DLD1 (cell line): ENCODE measurements at regions not wholly inside any gene's neighbourhood (a gene's known extent, or its start where the extent isn't known, plus 50 kb on each side); places are given as distances from the start of the nearest gene placed in this dataset.
"Not testable (repeated sequence)": the region's sequence is repeated elsewhere in the genome, so short reads cannot be mapped to it uniquely, and the experiment has no call there.

Experiments
- in situ Hi-C: cut with HindIII; loops from 2 replicates; pipeline ENCODE4 v1.10.0; 2017; ENCODE audit warnings: low sequenced_read_pairs

DNA sequence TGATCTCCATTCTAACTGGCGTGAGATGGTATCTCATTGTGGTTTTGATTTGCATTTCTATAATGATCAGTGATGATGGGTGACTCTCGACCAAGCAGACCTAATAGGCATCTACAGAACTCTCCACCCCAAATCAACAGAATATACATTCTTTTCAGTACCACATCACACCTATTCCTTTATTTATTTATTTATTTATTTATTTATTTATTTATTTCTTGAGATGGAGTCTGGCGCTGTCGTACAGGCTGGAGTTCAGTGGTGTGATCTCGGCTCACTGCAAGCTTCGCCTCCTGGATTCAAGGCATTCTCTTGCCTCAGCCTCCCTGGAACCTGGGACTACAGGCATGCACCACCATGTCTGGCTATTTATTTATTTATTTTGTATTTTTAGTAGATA lies 496.3 kb downstream of the TENT5A start:
- in situ Hi-C loops = not testable (repeated sequence)

DNA sequence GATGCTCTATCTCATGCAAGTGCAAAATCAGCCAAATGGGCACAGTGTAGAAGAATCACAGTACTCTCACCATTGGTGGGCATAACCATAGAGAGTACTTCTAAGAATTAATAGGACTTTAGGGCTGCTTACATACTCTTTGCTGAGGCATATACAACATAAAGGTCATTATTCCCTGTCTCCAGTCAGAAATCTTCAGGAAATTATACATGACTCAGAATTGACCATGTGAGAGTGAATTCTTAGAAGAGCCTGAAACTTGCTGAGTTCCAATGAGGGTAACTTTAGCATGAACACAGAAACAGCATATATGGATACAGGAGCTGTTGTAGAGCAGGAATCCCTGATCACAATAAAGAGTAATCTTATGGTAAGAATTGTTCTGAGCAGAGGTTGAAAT lies 498.7 kb downstream of the TENT5A start:
- in situ Hi-C loops = no loop called here

DNA sequence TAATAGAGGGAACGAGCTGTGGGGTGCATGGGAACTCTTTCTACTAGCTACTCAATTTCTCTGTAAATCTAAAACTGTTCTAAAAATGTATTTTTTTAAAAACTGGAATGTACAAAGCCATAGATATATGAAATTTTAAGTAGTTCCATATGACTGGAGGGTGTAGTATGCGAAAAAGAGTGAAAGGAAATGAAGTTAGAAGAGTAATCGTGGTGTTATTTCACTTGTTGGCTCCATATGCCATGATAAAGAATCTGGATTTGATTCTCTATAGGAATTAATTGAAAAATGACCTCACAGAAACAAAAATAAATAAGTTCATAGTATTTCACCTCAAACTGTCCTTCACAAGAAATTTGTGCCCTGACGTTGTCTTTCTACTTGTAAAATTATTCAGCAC lies 500.2 kb downstream of the TENT5A start:
- in situ Hi-C loops = no loop called here

DNA sequence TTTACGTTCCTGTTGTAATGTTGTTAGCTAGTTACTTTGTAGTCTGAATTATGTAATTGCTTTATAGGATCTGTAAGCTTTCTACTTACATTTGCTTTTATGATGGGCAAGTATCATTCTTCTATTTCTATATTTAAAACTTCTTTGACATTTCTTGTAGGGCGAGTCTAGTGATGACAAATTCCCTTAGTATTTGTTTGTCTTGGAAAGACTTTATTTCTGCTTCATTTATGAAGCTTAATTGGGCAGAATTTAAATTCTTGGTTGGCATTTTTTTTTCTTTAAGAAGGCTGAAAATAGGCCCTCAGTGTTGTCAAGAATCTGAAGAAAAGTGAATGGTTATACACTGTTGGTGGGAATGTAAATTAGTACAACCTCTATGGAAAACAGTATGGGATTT lies 506.3 kb downstream of the TENT5A start:
- in situ Hi-C loops = no loop called here

DNA sequence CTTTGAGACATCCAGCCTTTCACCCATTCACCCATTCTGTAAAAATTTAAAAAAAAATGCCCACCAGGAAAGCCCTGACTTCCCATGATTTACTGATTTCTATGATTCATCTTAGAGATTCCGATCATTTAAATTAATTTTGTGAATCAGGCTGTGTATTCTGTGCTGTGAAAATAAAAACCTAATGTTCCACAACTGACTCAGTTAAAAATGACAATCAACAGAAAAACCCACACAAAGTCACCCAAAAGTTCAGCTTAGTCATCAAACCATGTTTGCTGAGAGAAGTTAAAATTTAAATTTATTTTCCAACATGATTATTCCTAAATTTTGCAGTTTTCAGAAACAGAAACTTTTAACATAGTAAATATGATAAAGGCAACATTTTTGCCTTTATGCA lies 509.9 kb downstream of the TENT5A start:
- in situ Hi-C loops = no loop called here

DNA sequence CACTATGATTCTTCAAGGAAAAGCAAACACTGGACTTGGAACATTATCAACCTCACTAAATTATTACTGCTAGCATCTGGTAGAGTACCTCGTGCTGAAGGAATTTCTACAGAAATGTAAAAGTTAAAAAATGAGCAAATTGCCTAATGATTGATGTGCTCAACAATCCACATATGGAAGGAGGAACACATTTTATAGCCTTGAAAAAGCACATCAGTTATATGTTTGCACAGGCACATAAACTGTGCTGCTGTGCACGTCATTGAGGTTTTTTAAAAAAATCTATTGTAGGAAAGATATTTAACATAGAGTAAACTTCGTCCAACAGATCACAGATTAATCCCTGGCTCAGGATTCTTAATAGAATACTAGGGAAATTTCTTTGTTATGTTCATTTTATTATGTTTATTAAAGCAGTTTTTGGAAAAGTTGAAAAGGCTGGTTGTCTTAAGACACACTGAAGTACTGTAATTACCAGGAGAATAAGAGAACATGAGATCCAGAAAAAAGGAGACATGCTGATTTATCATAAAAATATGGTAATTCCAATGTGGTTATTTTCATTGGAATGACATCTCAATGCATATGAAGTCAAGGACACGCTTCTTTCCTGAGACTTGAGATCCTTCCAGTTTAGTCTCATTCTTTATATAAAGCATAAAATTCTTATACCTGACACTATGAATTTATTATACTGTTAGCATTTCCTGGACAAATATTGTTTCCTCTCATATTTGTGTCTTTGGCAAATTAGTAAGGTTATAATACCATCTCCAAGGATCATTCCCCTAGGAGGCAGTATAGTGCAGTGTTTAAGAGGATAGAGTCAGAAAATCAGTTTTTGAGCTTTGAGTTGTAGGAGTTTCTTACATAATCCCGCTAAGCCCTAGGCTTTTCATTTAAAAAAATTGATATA lies 511.1 kb downstream of the TENT5A start:
- in situ Hi-C loops = no loop called here

DNA sequence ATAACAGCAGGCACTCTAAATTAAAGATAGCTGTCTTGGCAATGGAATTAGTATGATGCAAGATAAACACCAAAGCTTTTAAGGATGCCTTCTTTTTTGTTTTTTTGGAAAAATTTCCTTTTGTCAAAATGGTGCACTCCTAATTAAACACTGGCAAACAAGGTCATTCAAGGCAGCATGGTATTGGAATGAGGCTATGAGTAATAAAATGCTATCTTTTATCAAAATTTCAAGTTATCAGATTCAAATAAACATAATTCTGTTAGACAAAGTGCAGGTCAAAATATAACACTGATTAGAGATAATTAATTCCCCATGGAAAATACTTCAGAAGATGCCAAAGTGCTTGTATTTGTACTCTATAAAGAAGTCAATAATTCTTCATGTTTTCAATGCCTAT lies 514.1 kb downstream of the TENT5A start:
- in situ Hi-C loops = no loop called here

DNA sequence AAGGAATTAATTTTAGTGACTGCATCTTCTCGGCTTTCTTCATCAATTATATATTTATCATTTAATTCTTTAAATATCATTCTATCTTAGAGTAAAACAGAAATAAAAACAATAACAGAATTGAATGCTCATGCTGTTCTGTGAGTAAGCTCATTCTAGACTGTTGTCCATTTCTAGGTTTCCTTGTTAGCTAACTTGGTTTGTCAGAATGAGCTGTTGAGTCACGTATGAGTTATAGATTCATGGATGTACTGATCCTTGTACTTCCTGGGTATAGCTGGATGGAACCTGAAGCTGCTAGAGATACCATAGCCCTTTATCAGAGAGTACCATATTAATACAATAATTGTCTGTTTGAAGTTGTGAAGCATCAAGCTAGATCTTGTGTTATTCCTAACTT lies 515.3 kb downstream of the TENT5A start:
- in situ Hi-C loops = no loop called here

DNA sequence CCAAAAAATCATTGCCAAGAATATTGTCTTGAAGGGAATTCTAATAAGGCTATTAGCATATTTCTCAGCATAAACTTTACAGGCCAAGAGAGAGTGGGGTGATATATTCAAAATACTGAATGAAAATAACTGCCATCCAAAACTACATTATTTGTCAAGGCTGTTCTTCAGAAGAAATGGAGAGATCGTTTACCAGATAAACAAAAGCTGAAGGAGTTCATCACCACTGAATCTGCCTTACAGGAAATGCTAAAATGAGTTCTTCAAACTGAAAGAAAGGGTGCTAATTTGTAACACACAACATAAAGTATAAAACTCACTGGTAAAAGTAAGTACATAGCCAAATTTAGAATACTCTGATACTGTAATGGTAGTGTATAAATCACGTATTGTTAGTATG lies 517.0 kb downstream of the TENT5A start:
- in situ Hi-C loops = no loop called here

DNA sequence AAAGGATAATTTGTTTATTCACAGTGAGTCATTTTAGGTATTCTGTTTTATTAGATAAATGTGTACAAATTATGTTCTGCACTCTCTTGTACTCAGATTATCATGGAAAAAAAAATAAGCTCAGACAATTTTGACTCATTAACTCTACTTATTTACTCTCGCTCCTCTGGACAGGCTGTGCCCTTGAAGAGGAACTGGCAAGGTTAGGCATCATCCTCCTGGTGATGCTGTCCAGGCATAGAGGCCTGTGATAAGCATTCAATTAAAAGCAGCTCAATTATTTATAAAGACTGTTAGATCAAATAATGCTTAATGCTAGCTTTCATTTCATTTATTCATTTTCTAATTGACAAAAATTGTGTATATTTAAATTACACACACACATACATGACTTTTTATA lies 518.5 kb downstream of the TENT5A start:
- in situ Hi-C loops = no loop called here

DNA sequence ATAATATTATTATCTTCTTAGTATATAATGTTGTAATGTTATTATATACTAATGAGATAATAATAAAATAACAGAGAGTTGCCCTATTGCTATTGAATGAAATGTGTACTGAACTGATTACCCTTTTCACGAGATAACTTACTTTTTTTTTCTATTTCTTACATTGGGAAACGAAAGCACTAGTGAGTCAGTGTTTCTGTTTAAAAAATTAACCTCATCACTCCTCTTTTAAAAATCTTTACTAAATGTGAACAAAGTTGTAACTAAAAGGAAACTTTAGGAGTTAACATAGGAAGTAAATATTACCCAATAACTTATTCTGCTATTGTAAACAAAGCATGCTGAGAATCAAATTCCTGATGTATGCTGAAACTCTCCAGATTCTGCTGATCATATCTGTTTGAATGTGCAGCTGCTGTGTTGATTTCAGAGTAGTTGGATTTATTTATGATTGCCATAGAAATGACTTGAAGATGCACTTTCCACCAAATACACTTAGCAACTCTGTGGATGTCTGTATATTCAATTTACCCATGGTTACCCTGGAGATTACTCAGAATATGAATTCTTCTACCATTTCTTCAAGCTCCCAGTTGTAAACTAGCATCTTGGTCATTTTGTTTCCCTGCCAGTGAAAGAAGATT lies 523.4 kb downstream of the TENT5A start:
- in situ Hi-C loops = no loop called here

DNA sequence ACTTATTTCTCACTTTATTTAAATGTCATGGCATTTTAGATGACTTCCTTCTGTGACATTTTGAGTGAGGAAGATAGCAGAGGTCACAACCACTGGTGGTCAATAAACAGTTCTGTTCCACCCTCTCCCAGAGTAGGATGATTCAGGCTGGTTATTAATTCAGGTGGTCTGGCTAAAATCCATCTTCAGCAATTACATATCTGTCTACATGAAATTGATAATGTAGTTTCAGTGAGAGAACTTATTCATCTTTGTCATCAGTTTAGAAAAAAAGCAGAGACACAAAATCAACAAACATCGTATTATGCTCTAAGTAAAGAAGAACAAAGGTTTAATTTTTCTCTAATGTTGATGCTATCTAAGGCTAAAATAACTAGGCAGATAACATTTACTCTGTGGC lies 525.5 kb downstream of the TENT5A start:
- in situ Hi-C loops = no loop called here

DNA sequence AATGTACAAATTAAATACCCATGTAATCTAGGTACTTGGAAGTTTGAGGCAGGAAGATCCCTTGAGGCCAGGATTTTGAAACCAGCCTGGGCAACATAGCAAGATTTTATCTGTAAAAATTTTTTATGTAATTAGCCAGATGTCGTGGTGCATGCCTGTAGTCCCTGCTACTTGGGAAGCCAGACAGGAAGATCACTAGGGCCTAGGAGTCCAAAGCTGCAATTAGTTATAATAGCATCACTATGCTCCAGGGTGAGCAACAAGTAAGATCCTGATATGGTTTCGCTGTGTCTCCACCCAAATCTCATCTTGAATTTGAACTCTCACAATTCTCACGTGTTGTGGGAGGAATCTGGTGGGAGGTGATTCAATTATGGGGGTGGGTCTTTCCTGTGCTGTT lies 535.8 kb downstream of the TENT5A start:
- in situ Hi-C loops = no loop called here

DNA sequence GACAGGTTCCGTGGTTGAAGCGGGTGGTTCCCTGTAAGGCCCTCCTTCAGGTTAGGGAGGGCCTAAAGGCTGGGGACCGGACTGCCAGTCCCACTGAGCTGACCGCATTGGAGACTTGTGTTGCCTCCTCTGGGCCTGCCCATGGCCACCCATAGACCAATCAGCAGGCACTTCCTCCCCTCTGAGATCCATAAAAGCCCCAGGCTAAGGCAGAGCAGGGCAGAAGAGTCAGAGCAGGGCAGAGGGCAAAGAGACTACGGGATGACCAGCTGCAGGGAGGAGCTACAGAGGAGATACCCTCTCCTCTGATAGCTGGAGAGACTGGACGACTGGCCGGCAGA lies 537.4 kb downstream of the TENT5A start:
- in situ Hi-C loops = no loop called here

DNA sequence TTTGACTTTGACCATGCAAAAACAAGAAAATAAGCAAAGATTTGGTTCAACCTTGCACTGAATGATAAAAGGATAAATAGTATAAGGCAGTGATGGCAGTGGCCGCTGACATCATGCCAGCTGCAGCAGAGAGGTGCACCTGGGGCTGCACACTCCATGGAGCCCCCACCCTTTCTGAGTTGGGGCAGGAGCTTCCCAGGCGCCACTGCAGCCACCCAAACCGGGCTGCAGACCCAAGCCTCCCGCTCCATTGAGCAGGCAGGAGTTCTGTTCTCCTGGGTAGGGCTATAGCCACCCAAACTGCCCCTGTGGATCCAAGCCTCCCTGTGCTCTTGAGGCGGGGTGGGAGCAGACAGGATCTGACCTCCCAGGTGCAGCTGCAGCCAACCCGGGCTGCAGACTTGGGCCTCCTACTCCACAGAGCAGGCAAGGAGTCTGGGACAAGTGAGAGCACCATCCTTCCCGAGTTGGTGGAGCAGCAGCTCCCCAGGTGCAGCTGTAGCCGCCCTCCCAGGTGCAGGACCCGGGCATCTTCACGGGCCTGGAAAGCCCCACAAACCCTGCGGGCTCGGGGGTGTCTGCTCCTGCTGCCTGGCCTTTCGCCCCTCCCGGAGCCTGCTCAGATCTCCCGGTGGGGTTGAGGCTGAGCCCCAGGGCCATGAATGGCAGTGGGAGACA lies 537.9 kb downstream of the TENT5A start:
- in situ Hi-C loops = no loop called here

DNA sequence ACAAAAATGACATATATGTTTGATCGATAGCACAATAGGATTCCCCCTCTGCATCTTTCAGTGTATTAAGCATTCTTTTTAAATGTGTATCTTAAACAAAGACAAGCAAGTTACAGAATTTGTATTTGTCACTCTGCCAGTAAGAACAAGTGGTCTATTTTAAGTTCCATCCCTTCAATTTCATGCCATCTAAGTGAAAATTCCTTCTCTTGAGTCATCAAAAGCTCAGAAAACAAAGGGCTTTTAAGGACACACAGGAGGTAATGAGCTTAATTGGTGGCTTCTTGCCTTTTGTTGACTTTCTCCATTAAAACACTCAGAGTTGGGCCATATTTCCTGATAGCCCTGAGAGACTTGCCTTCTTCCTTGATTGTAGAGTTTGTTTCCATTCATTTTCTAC lies 547.8 kb downstream of the TENT5A start:
- in situ Hi-C loops = no loop called here

DNA sequence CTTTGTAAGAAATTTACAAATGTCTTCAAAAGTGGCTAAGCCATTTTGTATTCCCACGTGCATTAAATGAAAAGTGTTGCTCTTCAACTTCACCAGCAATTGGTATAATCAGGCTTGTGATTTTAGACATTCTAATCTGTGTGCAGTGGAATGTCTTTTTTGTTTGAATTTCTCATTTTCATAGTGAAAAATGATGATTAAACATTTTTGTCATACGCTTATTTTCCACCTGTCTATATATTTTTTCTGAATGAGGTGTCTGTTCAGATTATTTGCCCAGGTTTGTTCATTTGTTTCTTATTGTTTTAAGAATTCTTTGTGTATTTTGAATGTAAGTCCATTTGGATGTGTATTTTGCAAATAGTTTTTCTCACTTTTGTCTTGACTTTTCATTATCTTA lies 558.1 kb downstream of the TENT5A start:
- in situ Hi-C loops = no loop called here

DNA sequence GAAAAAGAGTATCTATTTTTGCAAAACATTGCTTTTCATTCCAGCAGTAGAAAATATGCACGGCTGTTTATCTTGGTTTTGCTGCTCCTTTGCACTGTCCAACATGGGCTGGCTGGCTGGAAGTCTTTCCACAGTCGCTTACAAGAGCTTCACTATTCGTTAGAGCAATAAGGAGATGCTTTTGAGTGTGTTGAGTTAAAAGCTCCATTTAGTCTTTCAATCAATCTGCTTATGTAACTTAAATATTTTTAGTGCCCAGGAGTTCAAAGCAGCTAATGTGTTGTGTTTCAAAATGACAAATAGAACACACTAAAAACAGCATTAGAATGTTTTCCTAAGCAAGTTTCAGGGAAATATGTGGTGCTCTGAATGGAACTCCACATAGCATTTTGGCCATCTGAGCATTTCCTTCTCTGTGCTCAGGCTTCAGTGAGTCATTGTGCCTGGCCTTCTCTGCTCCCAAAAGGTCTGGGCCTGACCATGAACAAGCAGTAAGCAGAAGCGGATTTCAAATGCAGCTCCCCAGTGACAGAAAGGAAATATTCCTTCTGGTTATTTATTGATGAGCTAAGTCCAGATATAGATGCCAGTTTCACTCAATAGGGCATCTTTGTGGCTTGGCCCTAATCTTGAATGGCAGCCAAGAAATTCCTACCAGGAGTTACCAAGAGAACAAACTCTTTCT lies 580.3 kb downstream of the TENT5A start:
- in situ Hi-C loops = no loop called here

DNA sequence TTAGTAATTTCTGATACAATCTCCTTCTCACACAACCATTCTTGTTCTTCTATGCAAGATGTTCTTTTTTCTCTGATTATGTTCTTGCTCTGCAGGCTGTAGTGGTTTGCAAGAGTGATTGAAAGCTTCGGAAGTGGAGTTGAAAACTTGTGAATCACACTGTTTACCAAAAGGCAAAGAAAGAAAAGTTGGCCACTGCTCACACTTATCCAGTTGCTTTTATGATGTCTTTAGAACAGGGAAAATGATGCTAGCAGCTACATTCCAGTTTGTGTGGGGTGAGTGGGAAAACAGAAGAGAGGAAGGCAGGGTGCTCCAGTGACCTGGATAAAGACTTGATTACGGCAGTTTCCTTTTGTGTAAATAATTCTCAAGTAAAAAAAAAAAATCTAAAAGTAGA lies 583.3 kb downstream of the TENT5A start:
- in situ Hi-C loops = no loop called here

DNA sequence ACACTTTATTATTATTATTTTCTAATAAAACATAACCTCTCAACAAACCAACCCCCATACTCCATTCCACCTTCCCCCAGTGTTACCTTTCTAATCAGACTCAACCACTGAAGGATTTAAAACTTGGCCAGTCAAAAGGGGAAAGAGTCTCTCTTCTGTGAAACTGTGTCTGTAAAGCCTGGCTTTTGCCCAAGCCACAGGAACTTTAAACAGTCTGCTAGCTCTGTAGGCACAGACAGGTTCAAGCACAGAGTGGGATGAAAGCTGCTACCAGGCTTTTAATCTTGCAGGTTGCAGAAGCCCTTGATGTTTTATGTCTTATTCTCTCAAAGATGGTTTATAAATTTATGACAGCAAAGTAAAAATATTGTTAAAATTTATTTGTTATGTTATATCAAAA lies 585.7 kb downstream of the TENT5A start:
- in situ Hi-C loops = no loop called here

DNA sequence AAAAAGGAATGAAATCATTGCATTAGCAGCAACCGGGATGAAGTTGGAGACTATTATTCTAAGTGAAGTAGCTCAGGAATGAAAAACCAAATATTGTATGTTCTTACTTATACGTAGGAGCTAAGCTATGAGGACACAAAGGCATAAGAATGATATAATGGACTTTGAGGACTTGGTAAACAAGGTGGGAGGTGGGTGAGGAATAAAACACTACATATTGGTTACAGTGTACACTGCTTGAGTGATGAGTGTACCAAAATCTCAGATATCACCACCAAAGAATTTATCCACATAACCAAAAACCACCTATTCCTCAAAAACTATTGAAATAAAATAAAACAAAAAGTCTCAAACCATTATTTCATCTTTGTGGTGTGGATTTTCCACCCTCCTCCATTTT lies 593.5 kb downstream of the TENT5A start:
- in situ Hi-C loops = no loop called here

DNA sequence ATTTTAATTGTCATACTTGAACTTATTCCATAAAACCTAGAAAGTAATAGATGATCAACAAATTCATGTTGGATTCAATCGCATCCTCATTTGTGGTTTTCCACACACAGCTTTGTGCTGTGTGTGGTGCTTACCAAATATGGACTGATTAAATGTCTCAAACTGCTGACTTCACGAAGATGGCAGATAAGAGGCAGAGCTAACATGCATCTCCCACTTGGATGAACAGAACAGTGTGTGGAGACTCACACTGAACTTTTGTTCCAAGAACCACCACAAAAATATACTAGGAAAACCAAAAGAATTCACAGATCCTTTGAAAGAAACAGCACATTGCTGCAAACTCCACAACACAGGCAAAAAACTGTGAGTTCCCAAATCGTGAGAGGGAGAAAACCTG lies 603.7 kb downstream of the TENT5A start:
- in situ Hi-C loops = no loop called here
